Fibroblast of upper back skin (primary cell): ENCODE measurements at regions not wholly inside any gene's neighbourhood (a gene's known extent, or its start where the extent isn't known, plus 50 kb on each side); places are given as distances from the start of the nearest gene placed in this dataset.
A peak's percentile ranks its signal among the peaks of the same experiment; 100 is the strongest.

Experiments
- DNase-seq: peaks from one replicate; pipeline ENCODE4 v3.0.0-alpha.2; 2013

DNA sequence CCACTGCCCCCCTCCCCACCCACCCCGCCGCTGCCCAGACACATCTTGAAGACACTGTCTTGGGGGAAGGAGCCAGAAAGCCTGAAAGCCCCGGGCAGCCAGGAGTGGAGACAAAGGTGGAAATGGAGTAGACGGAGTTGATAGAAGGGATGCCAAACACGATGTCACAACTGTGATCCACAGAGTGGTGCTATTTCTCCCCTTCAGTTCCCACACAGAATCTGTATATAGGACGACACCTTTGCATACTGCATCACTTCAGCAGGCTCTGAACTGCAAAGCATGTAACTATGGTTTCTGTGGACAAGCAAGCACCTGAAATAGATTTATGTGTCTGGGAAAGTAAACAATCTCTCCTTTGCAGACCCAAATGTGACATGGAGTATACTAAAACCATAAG is 56.4 kb upstream of the F13A1 start:
- DNase-seq: no peak

DNA sequence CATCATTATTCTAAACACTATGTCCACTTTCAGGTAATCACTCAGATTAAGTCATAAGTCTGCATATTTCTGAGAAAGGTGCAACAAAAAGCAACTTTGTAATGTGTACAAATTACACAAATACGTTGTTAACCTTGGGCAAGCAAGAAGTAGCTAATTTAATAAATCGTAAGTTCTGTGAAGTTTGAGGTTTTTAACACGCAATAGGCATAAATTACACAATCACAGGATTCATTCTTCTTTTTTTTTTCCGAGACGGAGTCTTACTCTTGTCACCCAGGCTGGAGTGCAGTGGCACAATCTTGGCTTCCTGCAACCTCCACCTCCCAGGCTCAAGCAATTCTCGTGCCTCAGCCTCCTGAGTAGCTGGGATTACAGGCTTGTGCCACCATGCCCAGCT is 57.2 kb upstream of the F13A1 start:
- DNase-seq: no peak

DNA sequence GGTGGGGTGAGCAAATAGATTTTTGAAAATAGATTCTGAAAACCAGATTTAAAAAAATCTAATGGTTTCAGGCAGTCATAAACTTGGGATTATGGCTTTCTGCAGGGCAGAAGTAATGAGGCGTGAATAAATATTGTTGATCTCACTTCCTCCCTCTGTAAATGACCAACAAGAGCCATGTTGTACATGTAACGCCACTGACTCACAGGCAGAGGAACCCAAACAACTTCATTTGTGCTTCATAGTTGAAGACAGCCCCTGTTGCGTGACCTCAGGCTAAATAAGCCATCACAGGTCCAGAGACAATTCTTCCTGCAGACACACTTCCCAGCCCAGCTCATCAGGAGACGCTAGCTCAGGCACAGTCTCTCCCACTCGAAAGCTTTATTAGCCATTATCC is 59.1 kb upstream of the F13A1 start:
- DNase-seq: no peak

DNA sequence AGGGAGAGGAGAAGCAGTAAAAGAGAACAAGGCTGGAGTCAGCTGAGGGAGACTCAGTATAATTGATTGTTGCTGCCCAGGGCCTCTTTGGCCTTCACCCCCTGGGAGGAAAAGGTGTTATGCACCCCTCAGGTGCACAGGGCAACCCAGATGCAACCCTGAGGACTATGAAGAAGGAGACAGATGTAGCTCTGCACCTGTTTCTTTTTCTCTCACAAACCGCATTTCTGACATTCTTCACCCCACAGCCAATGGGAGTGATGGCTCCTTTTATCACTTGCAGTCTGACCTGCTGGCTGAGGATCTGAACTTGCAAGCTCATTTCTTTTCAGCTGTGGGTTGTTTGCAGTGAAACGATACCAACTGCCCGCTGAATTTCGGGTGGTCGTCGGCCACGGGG is 64.1 kb upstream of the F13A1 start:
- no peak for DNase-seq

DNA sequence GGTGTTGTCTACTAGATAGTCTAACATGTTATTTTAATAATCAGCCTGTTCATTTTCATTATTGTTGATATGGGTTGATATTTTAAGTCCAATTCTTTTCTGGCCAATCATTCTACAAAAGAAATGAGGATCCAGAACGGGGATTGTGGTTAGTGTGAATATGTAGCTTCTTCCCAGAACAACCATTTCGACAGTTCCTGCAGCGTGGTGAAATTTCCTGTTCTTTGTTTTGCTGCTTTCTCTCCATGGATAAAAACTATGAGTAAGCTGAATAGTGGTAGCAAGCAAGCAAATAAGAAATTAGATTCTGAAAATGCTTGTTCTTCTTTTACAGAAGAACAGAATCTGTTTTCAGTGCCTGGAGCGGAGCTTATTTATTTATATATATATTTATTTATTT is 65.5 kb upstream of the F13A1 start:
- no peak for DNase-seq

DNA sequence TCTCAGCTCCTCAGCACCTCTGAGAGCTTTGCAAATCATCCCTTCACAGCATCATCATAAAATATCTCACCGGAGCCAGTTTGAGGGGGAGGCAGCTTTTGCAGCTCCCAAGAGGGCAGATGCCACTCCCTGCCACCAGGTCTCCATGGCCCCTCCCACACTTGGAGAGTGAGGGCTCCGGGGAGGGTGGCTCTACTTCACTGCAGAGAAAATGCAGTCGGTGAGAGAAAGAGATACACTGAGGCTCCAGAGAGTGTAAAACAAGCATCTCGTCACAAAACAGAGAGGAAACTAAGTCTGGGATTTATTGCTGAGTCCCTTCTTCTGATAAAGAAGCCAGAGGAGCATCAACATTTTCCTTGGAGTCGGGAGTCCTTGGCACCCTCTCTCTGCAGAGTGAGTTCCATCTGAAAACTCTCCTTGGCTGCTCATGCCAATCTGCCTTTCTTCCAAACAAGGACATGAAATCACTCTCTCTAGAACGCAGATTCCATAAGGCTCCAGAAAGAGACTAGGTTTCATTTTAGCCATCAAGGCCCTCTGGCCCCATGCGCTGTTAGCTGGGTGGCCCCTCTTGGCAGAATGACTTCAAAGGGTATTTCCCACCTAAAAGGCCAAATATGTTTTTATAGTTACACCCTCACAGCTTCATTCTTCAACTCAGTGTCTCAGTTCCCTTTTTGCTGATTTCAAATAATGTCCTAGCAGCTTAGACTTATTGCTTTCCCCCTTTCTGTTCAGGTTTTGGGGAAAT is 70.6 kb upstream of the F13A1 start:
- no peak for DNase-seq

DNA sequence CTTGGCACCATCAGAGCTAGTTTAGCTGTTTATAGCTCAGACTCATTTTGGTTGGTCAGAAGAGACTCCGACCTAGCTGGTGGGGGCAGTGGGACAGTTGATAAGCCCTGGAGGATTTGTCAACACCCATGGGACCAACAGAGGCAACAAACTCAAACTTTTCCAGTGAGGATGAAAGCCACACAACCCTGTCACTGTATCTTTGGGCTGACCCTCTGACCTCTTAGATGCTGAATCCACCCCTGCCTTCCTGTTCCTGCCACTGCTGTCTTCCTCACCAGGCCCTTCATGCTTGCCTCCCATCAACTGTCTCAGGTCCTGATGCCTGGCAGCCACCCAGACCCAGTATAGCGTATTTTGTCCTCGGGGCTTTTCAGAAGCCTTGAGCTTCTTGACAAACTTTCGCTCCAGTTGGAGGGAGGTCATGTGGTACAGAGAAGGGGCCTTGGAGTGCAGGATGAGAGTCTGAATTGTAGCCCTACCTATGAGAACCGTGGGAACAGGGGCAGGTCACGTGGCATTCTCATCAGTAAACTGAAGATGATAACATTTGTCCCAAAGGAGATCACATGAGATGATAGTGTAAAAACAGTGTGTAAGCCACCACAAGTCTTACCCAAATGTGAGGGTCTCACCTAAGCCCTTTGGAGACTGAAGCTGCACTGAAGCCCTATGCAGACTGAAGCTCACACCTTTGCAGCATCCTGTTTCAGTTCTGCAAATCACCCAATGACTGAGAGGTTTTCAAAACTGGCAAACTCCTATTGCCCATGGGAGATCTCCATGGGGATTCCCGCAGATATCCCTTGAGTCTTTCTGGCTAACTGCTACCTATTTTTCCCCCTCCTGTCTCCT is 72.0 kb upstream of the F13A1 start:
- no peak for DNase-seq

DNA sequence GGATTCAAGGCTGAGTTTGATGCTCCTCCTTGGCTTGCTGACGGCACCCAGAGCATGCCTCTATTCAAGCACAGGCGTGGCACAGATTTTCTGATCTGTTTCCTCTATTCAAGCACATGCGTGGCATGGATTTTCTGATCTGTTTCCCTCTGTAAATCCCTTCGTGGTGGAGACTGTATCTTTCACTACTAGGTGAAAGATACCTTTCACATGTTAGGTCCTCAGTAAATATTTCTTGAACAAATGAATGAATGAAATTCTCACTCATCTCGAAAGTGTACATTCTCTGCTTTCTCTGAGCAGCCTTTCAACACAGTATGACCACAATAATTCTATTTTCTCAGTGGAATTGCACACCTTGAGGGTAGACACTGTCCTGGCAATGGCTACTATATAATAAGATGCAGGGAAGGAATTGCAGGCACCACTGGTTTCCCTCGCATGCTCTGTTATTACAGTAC is 72.6 kb upstream of the F13A1 start:
- no peak for DNase-seq

DNA sequence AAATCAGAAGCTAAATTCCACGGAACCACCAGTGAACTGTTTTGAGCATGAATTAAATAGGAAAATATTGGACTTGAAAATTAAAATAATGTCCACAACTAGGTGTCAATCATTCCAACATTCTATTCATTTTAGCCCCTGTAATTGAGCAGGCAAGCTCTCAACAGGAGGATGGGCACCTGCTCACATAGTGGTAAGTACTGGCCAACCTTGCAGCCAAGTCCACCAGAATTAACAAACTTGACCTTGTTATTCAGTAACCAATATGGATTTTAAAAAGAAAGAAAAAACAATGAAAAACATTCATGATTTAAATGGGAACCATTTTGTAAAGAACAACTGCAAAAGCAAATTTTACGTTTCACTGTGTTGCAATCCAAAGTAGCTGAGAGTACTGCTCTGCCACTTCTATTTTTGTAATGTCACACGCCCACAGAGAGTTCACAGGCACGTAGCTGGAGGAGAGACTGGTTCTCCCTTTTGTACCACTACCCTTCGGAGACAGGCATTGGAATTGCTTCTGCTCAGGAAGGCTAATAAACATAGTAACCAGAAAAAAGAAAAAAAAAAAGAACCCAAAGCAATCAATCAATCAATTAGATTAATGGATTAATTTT is 75.2 kb upstream of the F13A1 start:
- no peak for DNase-seq

DNA sequence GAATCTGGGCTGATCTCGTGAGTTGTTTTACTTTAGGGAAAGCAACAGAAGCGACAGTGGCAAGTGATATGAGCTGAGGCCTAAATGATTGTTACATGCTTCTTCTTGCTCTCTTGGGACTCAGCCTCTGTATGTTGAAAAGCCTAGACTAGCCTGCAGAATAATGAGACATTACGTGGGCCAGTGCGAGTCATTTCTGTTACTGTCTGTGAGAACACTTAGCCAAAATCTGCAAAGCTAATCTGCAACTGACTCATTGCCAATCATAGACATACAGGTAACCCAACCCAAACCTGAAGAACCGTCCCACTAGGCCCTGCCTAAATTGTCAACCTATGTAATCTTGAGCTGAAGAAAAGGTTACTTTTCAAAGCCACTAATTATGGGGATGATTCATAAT is 77.4 kb upstream of the F13A1 start:
- no peak for DNase-seq

DNA sequence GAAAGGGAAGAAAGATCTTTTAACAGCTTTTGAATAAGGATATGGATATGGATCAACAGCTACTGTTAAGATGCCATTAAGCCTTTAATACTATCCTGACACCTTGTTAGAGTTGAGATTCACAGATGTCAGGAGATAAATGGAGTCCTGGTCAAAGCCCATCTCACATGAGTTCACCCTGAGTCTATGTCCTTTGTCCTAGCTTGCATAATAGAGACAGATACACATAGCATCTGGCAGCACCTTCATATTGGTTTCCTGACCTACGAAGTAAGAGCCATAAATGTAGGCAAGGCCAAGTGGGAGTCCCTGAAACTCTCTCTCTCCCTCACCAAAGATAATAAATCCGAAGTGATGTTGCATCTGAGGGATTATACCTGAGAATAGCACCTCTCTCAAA is 79.1 kb upstream of the F13A1 start:
- DNase-seq: no peak

DNA sequence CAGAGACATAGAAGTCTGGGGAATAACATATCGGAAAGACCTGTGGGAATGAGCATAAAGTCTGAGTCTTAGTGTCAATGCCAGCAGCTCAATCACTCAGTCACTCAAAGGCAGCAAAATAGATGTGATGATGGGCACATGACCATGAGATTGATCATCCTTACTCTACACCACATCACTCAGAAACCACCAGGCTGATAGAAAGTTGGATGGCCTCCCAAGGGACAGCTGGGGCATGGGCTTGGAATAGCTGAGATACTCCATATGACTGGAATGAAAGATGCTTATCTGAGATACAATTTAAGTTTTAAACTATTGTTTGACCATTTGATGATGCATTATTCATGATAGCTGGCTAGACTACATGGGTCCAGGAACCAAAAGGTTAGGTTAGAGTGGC is 80.9 kb upstream of the F13A1 start:
- DNase-seq: no peak

DNA sequence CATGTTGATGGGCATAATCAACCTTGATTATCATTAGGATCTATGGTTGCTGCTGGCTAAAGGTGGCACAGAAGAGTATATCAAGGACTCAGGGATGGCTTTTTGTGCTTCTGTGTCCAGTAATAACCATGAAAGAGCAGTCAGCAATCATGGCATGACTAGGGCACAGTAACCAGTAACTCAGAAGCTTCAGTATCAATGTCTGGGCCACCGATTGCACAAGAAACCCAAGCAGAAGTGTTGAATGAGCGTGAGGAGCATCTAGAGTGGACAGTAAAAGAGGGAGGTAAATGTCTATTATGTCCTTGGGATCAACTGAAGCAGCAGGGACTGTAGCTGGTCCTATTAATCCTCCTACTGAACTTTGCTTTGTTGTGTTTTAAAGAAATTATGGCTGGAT is 81.5 kb upstream of the F13A1 start:
- no peak for DNase-seq

DNA sequence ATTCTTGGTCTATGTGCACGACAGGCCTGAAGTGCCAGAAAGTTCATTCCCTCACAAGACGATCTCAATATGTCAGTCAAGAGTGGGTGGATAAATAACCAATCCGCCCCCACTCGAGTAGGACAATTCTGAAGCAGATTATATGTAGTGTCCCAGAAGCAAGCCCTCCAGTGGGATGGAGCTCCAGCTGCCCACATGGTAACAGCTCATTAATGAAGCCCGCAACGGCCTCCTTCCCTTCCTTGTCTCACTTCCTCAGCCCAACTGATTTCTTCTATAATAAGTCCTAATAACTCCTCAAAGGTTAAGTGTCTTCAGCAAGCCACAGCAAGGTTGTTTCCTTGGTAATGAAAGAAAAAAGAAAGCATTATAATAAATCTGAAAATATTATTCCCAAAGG is 82.1 kb upstream of the F13A1 start:
- no peak for DNase-seq

DNA sequence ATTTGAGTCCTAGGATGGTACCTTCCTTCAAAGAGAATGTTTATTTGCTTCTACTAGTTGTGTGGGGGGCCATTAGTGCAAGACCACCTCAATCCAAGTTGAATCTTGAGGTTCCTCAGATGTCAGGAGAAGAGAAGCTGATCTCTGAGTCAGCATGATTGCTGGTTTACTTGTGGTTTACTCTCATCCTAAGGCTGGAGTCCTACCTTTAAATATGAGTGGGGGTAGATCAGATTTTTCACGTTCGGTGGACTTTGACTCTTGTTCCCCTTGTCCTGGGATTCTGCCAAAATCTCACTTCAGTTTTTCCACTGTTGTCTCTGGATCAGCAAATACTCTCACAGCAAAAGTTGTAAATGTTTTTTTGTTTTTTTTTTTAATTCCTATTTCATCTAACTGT is 84.6 kb upstream of the F13A1 start:
- no peak for DNase-seq

DNA sequence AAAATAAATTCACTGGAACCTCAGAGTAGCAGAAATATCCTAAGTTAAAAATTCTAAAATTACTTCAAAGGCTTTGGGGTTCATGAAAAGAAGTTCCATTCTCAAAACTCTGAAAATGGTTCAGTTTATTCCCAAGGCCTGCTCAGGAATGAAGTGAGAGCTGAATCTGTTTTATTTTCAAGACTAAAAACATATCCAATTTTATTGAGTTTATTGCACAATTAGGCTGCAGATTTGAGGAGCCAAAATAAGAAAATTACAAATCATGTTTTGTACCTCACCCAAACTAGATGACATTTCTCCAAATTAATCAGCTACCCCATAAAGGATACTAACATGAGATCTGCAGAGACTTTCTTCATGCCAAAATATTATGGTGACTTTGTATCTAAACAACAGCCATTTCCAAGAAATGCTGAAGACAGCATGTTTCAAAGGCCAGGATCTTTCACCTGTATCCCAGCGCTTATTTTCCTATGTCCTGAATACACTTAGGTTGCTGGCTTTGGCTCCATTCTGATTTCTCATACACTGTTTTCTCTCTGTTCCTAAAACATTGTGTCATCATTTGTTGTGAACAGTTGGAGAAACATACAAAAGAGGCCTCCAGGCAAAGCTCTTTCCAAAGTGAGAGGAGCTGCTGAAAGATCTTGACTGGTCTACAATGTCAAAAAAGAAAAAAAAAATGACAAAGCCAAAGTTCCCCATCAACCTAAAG is 85.7 kb upstream of the F13A1 start:
- DNase-seq: no peak

DNA sequence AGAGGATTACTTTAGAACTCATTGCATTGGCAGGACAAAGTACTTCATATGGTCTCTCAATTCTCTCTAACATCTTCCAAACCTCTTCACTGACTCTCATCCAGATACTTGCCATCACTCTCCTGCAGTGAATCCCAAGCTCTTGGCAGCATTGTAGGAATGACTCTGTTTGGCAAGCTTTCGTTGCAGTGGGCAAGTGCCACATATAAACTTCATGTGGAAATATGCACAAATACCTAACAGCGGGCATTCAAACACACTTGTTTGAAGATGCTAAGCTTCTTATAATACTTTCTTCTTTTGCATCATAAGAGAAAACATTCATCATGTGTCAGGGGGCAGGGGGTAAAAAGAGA is 86.2 kb upstream of the F13A1 start:
- DNase-seq: no peak

DNA sequence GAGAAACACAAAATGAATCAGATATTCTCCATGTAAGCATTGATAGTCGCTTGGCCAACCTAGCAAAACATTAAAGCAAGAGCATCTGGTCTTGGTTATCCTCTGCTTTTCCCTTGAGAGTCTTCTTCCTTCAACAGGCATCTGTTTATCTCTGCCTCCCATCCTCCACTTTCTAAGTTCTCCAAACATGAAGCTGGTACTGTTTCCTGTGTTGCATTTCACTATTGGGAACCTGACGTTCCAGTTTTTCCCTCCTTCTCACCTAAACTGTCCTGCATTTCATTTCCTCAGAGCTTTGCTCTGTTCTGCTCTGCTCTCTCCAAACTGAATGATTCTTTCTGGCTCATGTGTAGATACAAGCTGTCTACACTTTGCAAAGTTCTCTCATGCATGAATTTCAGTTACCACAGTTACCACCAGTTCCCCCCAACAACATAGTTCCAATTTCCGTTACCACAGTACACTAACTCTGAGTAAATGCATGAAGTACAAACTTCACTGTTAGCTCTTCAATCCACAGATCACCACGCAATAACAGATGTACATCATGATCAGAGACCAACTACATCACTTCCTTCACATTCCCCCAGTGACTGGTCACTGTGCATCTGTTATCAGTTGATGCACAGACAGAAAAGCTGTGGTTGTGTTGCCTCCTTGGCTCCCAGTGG is 86.7 kb upstream of the F13A1 start:
- DNase-seq: peak; percentile 41

DNA sequence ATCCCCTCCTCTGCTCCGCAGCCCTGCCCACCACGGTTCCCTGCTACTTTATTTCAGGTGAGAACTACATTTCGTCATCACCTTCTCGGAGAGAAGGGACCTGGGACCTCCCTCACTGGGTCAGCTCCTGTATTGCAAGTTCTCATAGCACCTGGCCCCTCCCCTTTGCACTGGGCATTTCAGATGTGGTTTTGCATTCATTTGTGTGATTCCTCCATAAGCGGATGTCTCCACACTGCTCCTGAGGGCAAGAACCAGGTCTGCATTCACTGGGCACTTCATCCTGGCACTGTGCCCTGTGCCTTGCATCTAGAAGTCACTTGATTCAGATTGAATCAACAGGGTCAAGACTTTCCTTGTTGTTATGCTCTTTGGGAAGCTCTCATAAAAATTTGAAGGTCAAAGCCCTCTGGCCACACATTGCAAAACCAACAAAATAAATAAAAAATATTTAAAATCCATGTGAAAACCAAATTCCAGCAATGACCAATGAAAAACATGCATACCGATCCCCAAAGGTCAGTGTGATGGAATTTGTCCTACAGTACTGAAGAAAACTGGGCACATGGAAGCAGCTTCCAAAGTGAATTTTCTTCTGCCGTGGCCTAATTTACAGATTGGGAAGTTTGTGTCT is 89.1 kb upstream of the F13A1 start:
- DNase-seq: no peak

DNA sequence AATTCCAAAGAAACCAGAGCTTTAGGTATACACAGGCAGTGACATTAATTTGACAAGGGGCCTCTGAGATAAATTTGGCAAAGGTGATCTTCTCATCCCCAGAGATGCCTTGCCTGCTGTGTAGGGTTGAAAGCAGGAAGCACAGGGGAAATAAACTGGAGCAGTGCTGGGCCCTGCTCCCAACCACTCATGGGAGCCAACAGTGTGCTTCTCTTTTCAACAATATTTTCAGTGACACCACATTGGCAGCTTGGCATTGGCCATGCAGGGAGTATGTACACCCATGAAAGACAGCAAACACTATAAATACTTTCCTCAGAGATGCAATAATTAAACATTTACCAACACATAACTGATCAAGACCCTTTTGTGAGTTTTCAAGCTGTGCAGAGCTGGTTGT is 90.7 kb upstream of the F13A1 start:
- DNase-seq: no peak

DNA sequence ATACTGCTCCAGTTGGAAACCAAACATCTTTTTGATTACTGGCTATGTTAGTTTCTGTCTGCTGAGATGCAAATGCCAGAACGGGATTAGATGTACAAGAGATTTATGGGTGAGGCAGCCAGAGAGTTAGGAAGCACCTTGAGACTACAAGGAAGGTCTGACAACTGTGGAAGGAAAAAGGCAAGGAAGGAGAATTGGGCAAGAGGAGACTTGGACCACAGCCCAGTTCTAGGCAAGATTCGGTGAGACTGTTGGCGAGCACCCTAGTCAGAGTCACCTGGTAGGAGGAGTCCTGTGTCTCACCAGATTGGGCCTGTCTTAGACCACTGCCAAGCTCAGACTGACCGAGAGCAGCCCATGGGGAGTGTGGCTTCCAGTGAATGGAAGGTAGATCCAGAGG is 91.8 kb upstream of the F13A1 start:
- no peak for DNase-seq

DNA sequence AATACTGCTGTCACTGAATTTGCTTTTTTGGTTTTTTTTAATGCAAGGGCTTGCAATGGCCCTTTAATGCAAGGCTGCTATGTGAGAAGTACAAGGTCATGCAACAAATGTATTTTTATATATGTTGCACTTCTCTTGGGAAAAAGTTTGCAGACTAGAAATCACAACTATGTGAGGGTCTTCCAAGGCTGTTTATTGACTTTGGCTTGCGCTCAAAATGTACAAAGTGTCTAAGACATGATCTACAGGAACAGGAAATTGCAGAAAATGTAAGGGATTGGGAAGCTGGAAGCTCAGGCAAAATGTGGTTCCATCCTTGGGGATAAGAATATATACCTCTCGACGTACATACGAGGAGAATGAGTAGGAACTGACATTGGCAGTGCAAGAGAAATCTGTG is 92.2 kb upstream of the F13A1 start:
- no peak for DNase-seq
